K562 (cell line): ENCODE measurements at regions not wholly inside any gene's neighbourhood (a gene's known extent, or its start where the extent isn't known, plus 50 kb on each side); places are given as distances from the start of the nearest gene placed in this dataset.

ENCODE experiments used
- ATAC-seq: fragments of 200-7000 bp; cut with Tn5 transposase; 3 replicates; pipeline ENCODE4 v1.9.1; 2020; ENCODE audit warnings: moderate library complexity
- BruUV-seq: library from RNA; stranded (reverse); fragments of 400-500 nt; replicated peaks from 2 replicates; lab custom pipeline; 2021; lab: Mats Ljungman, UMichigan
- CTCF ChIA-PET: fragments of 300-600 bp; formaldehyde crosslinking; extraction: SDS; loops from one replicate; lab custom pipeline; 2021; ENCODE audit warnings: low intra/inter-chr PET ratio; lab: Yijun Ruan, JAX
- POLR2A ChIA-PET: fragments of 300-600, 350-650 bp; sonication (Branson Sonifier 250); formaldehyde crosslinking; extraction: SDS; loops from one replicate; lab custom pipeline; 2021; ENCODE audit warnings: antibody characterized with exemption, inconsistent platforms; lab: Yijun Ruan, JAX
- DNase-seq, 4 experiments: peaks; one replicate each; pipeline versions ENCODE4 v3.0.0 to v3.0.0-alpha.2; 2011 to 2018; ENCODE audit warnings: low spot score in 3 of 4, mixed read lengths in 3 of 4; ENCODE audit errors: extremely low read depth in 1 of 4
- FAIRE-seq: peaks from 2 replicates; lab custom pipeline; 2011; peaks lifted over from hg19 to GRCh38; lab: Jason Lieb, UNC
- H2AFZ ChIP-seq: 2 replicates; pipeline ENCODE4 v1.6.0; 2011; ENCODE audit warnings: low read depth, low read length, control low read depth, inconsistent platforms
- H3K27ac ChIP-seq: fragments of 200-600 bp; 3 replicates; pipeline ENCODE4 v1.8.0; 2011; ENCODE audit warnings: low read depth, mild to moderate bottlenecking, control low read depth, inconsistent platforms, low read length, moderate library complexity, mixed read lengths; ENCODE audit errors: extremely low read depth
- H3K27me3 ChIP-seq, 2 experiments: fragments of 300-600 bp in 1 of 2; 2 replicates in 1 of 2; 3 replicates in 1 of 2; pipeline versions ENCODE4 v1.6.0 to v1.8.0; 2011; ENCODE audit warnings: inconsistent platforms in 2 of 2, low read length in 2 of 2, mild to moderate bottlenecking in 1 of 2, mixed read lengths in 1 of 2, moderate library complexity in 1 of 2; ENCODE audit not compliant: control insufficient read depth in 2 of 2, insufficient read depth in 2 of 2
- H3K36me3 ChIP-seq: fragments of 300-600 bp; 3 replicates; pipeline ENCODE4 v1.8.0; 2011; ENCODE audit warnings: mild to moderate bottlenecking, low read length, inconsistent platforms; ENCODE audit not compliant: control insufficient read depth, insufficient read depth
- H3K4me1 ChIP-seq, 2 experiments: fragments of 200-600 bp in 1 of 2; replicated peaks in 1 of 2; 2 replicates in 1 of 2; 3 replicates in 1 of 2; pipeline versions ENCODE4 v1.5.1 to v1.8.0; 2011; ENCODE audit warnings: inconsistent platforms in 2 of 2, low read length in 2 of 2, mild to moderate bottlenecking in 1 of 2, mixed read lengths in 1 of 2, moderate library complexity in 1 of 2; ENCODE audit not compliant: control insufficient read depth in 2 of 2, insufficient read depth in 2 of 2
- H3K4me2 ChIP-seq: 2 replicates; pipeline ENCODE4 v1.6.1; 2011; ENCODE audit warnings: low read length, control low read depth, inconsistent platforms, mixed read lengths; ENCODE audit not compliant: insufficient read depth
- H3K4me3 ChIP-seq: fragments of 200-600 bp; sonication (generic), shearing (Covaris generic); 2 replicates; pipeline ENCODE4 v1.5.1; 2016; ENCODE audit warnings: control low read depth, inconsistent platforms
- H3K79me2 ChIP-seq: fragments of 200-600 bp; 3 replicates; pipeline ENCODE4 v1.8.0; 2011; ENCODE audit warnings: low read length, inconsistent platforms; ENCODE audit not compliant: control insufficient read depth, insufficient read depth
- H3K9ac ChIP-seq, 2 experiments: 2 replicates each; pipeline versions ENCODE4 v1.6.0 to v1.6.1; 2011; ENCODE audit warnings: low read depth in 2 of 2, low read length in 2 of 2, control low read depth in 1 of 2, inconsistent platforms in 1 of 2, mild to moderate bottlenecking in 1 of 2, mixed read lengths in 1 of 2; ENCODE audit not compliant: insufficient read depth in 1 of 2
- H3K9me1 ChIP-seq: one replicate; pipeline ENCODE4 v1.6.0; 2011; ENCODE audit warnings: inconsistent platforms, mild to moderate bottlenecking, low read length, moderate library complexity; ENCODE audit not compliant: control insufficient read depth, insufficient read depth
- H3K9me3 ChIP-seq: replicated peaks from 2 replicates; pipeline ENCODE4 v1.5.1; 2011; ENCODE audit warnings: low read depth, low read length, inconsistent platforms; ENCODE audit not compliant: control insufficient read depth, insufficient read depth
- H4K20me1 ChIP-seq: replicated peaks from 2 replicates; pipeline ENCODE4 v1.6.1; 2011; ENCODE audit warnings: low read length, inconsistent platforms, mixed read lengths; ENCODE audit not compliant: control insufficient read depth, insufficient read depth
- CBFA2T3 ChIP-seq: fragments of 450-650 bp; IDR thresholded peaks from 2 replicates; pipeline ENCODE4 v1.6.1; 2017
- EWSR1 ChIP-seq: fragments of 450-650 bp; IDR thresholded peaks from 2 replicates; pipeline ENCODE4 v1.6.1; 2018; ENCODE audit warnings: borderline replicate concordance, mild to moderate bottlenecking, low read depth, moderate library complexity; ENCODE audit not compliant: partially characterized antibody
- GATA2 ChIP-seq: sonication (generic); formaldehyde crosslinking; IDR thresholded peaks from 2 replicates; pipeline ENCODE4 v1.4.0; 2020; ENCODE audit warnings: mild to moderate bottlenecking, missing genetic modification reagents
- WGBS: fragments of 100-300 bp; shearing (Covaris generic); methylation state at CpG from one replicate; pipeline ENCODE4 v1.1.6; 2016; ENCODE audit warnings: low coverage, mixed read lengths; ENCODE audit not compliant: insufficient coverage; ENCODE audit errors: missing lambda C conversion rate; 5-methylcytosine and 5-hydroxymethylcytosine counted together
- in situ Hi-C: fragments of 300-500 bp; cut with MboI; formaldehyde crosslinking; loops from 4 replicates; pipeline ENCODE4 v1.15.0; 2018; ENCODE audit warnings: inconsistent platforms, mixed read lengths
- intact Hi-C: fragments of 100-400 bp; cut with micrococcal nuclease; formaldehyde crosslinking; loops from 2 replicates; pipeline ENCODE4 v1.14.2; 2022
- TF ChIP-seq, protein P1 (sequence below): sonication (generic); formaldehyde crosslinking; IDR thresholded peaks from 2 replicates; pipeline ENCODE4 v1.8.1; 2022; ENCODE audit warnings: missing genetic modification reagents

DNA sequence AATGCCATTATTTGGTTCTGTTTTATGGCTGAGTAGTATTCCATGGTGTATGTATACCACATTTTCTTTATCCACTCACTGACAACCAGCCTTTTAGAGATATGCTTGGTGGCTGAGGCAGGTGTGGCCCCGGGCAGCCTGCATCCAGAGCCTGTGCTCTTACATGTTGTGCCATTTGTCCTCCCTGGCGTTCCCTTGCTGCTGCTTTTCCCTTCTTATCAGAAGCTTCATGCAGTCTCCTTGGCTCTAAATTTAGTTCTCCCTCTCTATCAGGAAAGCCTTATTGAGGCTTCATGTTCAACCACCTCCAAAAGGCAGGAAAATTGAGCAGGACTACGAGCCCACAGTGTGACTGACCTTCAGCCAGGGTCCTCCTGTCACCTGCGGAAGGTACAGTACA, 131.7 kb upstream of the ITGA6 start:
- H2AFZ ChIP-seq: no peak overlapping the region
- in situ Hi-C loops: no loop called here
- no peak overlapping the region for H3K4me2 ChIP-seq
- no peak for ATAC-seq
- intact Hi-C loops: no loop called here
- no peak overlapping the region for H3K9ac ChIP-seq
- WGBS: 0% methylated on average over 4 of the region's 4 CpGs
- no peaks in the 10 kb centered on the region for H3K36me3 ChIP-seq
- ChIA-PET CTCF (no interaction called here), POLR2A (interaction anchor here (1.0 to 1.2 kb wide), 2 partner anchors 9 to 37 kb away, joined by 3 to 5 read pairs; no protein-coding TSS in a partner anchor)
- H3K27me3 ChIP-seq: peaks cover 6 to 13% of the 10 kb centered on the region in 2 experiments; a peak in 3 of 5 replicates
- no peaks in the 10 kb centered on the region for H3K9me1 ChIP-seq
- no peak overlapping the region for H3K4me3 ChIP-seq
- no peak overlapping the region for H3K27ac ChIP-seq
- no TSS peak for BruUV-seq
- FAIRE-seq: no peak
- no peaks in the 10 kb centered on the region for H3K4me1 ChIP-seq
- H4K20me1 ChIP-seq: 0 out of 2 replicates have a peak, but pooled peaks cover 3% of the 10 kb centered on the region
- H3K79me2 ChIP-seq: no peaks in the 10 kb centered on the region
- H3K9me3 ChIP-seq: no peaks in the 10 kb centered on the region
- TF ChIP-seq EWSR1: no peak
- TF ChIP-seq GATA2: no peak
- TF ChIP-seq CBFA2T3: no peak
- TF ChIP-seq, protein P1, sequence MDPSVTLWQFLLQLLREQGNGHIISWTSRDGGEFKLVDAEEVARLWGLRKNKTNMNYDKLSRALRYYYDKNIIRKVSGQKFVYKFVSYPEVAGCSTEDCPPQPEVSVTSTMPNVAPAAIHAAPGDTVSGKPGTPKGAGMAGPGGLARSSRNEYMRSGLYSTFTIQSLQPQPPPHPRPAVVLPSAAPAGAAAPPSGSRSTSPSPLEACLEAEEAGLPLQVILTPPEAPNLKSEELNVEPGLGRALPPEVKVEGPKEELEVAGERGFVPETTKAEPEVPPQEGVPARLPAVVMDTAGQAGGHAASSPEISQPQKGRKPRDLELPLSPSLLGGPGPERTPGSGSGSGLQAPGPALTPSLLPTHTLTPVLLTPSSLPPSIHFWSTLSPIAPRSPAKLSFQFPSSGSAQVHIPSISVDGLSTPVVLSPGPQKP: no peak
- DNase-seq: no peak
